GM23248 (cell line): ENCODE measurements at regions not wholly inside any gene's neighbourhood (a gene's known extent, or its start where the extent isn't known, plus 50 kb on each side); places are given as distances from the start of the nearest gene placed in this dataset.
"Not testable (repeated sequence)": the region's sequence is repeated elsewhere in the genome, so short reads cannot be mapped to it uniquely, and the experiment has no call there.

ENCODE experiments used
- EZH2 ChIP-seq: fragments of 200-600 bp; sonication (generic); IDR thresholded peaks from 2 replicates; pipeline ENCODE4 v1.6.1; 2018; ENCODE audit warnings: antibody characterized with exemption, mild to moderate bottlenecking; ENCODE audit not compliant: insufficient read depth, poor library complexity, severe bottlenecking
- EZH2phosphoT487 ChIP-seq: fragments of 200-600 bp; sonication (generic); IDR thresholded peaks from 2 replicates; pipeline ENCODE4 v1.6.1; 2018; ENCODE audit warnings: antibody characterized with exemption, moderate library complexity, mild to moderate bottlenecking, low read depth; ENCODE audit not compliant: insufficient read depth

- TF ChIP-seq EZH2phosphoT487, EZH2: not testable (repeated sequence)
Measured at GRCh38 chr9:42282531-42283178, 99.2 kb downstream of the SPATA31A6 start.
